Thoracic aorta (tissue), 2 donors: ENCODE measurements at regions not wholly inside any gene's neighbourhood (a gene's known extent, or its start where the extent isn't known, plus 50 kb on each side); places are given as distances from the start of the nearest gene placed in this dataset.

Experiments used
- ATAC-seq: fragments of 150-250 bp; one replicate; pipeline ENCODE4 v1.8.0; 2017; ENCODE audit warnings: low read depth; ENCODE audit not compliant: insufficient number of reproducible peaks, low FRiP score
- DNase-seq: peaks from one replicate; pipeline ENCODE4 v3.0.0-alpha.2; 2020; ENCODE audit warnings: low spot score
- H3K27ac ChIP-seq, 2 donors: fragments of 200-600 bp; sonication (generic); 1 replicate in 1 of 2; 2 replicates in 1 of 2; pipeline ENCODE4 v1.5.1; 2016; ENCODE audit warnings: mild to moderate bottlenecking in 2 of 2, moderate library complexity in 2 of 2
- H3K27me3 ChIP-seq: fragments of 200-600 bp; sonication (generic); replicated peaks from 2 replicates; pipeline ENCODE4 v1.6.0; 2016; ENCODE audit warnings: mild to moderate bottlenecking; ENCODE audit not compliant: insufficient read depth
- H3K36me3 ChIP-seq: fragments of 200-600 bp; sonication (generic); one replicate; pipeline ENCODE4 v1.5.1; 2016
- H3K4me1 ChIP-seq, 2 donors: fragments of 200-600 bp; sonication (generic); 1 replicate in 1 of 2; 2 replicates in 1 of 2; pipeline versions ENCODE4 v1.5.1 to v1.6.0; 2016; ENCODE audit warnings: low read depth in 2 of 2, mild to moderate bottlenecking in 1 of 2; ENCODE audit not compliant: control insufficient read depth in 1 of 2
- H3K4me3 ChIP-seq: fragments of 200-600 bp; sonication (generic); 2 replicates; pipeline ENCODE4 v1.5.1; 2016; ENCODE audit warnings: mild to moderate bottlenecking
- H3K9me3 ChIP-seq: fragments of 200-600 bp; sonication (generic); 2 replicates; pipeline ENCODE4 v1.5.1; 2016
- CTCF ChIP-seq: fragments of 200-600 bp; sonication (generic); IDR thresholded peaks from one replicate; pipeline ENCODE4 v1.5.1; 2019; ENCODE audit warnings: antibody characterized with exemption

DNA sequence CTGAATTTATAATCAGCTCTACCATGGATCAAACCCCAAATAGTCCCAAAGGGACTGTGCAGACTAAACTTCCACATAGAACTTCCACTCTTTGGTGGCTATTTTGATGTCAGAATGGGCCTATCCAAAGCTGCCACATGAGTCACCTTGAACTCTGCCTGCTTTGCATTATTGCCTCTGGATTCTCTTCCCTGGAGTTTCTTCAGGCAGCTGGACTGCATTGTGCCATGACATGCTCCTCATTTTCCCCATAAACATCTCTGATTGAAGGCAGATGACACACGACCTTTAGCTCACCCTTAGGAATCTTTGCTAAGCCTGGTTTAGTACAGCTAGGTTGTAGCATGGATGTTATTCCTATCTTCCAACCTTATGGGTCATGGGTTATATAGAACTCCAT is 251.7 kb downstream of the FZD1 start:
- H3K36me3 ChIP-seq, result no peaks in the 10 kb centered on the region
- H3K4me3 ChIP-seq, result no peak overlapping the region
- no peak overlapping the region for H3K27ac ChIP-seq
- no peak for TF ChIP-seq CTCF
- no peak for DNase-seq
- H3K9me3 ChIP-seq, result no peaks in the 10 kb centered on the region
- ATAC-seq, result no peak
- H3K4me1 ChIP-seq, result no peaks in the 10 kb centered on the region
- H3K27me3 ChIP-seq, result no peaks in the 10 kb centered on the region

DNA sequence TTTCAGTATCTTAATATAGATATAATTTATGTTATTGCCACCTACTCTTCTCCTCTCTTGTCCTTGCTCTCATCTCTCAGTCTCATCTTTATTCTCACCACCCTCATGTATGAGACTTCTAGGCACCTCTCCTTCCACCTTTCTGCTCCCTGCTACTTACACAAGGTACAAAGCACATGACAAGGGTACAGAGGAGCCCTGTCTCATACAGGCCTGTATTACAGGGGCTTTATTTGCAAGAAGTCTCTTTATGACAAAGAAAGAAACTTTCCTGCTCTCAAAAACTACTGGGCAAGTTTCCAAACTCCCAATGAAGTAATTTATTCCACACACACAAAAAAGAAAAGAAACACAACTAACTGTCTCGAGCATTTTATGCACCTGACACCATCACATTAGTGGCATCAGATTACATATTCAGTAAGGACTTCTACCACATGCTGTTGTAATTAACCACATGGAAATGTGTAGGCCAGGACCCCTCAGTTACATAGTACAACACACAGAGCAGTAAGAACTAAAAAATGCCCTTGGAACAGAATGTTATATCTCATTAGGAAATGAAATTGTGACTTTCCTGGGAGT is 253.1 kb downstream of the FZD1 start:
- Histone ChIP-seq H3K27me3 (no peaks in the 10 kb centered on the region), H3K27ac (no peak overlapping the region), H3K4me3 (no peak overlapping the region), H3K4me1 (no peaks in the 10 kb centered on the region), H3K9me3 (no peaks in the 10 kb centered on the region), H3K36me3 (no peaks in the 10 kb centered on the region)
- DNase-seq, result no peak
- no peak for ATAC-seq
- no peak for TF ChIP-seq CTCF

- H3K4me3 ChIP-seq, result no peak overlapping the region
- no peaks in the 10 kb centered on the region for H3K36me3 ChIP-seq
- H3K27me3 ChIP-seq, result no peaks in the 10 kb centered on the region
- H3K9me3 ChIP-seq, result no peaks in the 10 kb centered on the region
- ATAC-seq (no peak), DNase-seq (no peak)
- no peak for TF ChIP-seq CTCF
- H3K27ac ChIP-seq, result no peak overlapping the region
- no peaks in the 10 kb centered on the region for H3K4me1 ChIP-seq
Observed at GRCh38 chr7:91518058-91518457, 253.8 kb downstream of the FZD1 start.

GRCh38 chr7:91519241-91520158 is 255.3 kb downstream of the FZD1 start:
- H3K36me3 ChIP-seq, result no peaks in the 10 kb centered on the region
- no peaks in the 10 kb centered on the region for H3K4me1 ChIP-seq
- H3K4me3 ChIP-seq, result no peak overlapping the region
- DNase-seq, result no peak
- no peak overlapping the region for H3K27ac ChIP-seq
- TF ChIP-seq CTCF, result no peak
- H3K9me3 ChIP-seq, result no peaks in the 10 kb centered on the region
- ATAC-seq, result no peak
- H3K27me3 ChIP-seq, result no peaks in the 10 kb centered on the region

GRCh38 chr7:91520645-91521044 is 256.4 kb downstream of the FZD1 start:
- Histone ChIP-seq H3K4me3 (no peak overlapping the region), H3K9me3 (no peaks in the 10 kb centered on the region), H3K4me1 (no peaks in the 10 kb centered on the region), H3K27me3 (no peaks in the 10 kb centered on the region), H3K36me3 (no peaks in the 10 kb centered on the region), H3K27ac (no peak overlapping the region)
- no peak for TF ChIP-seq CTCF
- DNase-seq (no peak), ATAC-seq (no peak)
